ENCODE measurements at regions not wholly inside any gene's neighbourhood (a gene's known extent, or its start where the extent isn't known, plus 50 kb on each side); places are given as distances from the start of the nearest gene placed in this dataset.

DNA sequence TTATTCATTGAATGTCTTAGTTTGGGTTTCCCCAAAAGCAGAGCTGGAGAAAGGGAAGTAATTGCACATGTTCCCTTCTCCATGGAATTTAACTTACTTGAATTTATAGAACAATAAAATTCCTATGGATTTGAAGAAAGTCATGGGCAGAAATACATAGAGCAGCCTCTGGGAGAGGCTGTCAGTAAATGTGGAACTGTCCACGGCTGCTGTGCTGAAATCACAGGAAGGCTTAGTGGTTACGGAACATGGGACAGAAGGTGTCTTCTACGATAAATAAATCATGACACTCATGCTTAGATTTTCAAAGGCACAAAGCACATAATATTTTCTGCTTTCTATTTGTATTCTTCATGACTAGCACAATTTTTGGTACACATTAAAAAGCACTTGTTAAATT is 440.6 kb upstream of the IZUMO3 start:
- in situ Hi-C loops (cut with MboI; ENCODE audit: low sequenced_read_pairs) (no loop called here), dilution Hi-C loops (cut with HindIII; ENCODE audit: low sequenced_read_pairs, unreplicated experiment) (no loop called here), intact Hi-C loops (cut with micrococcal nuclease) (no loop called here)
- Histone ChIP-seq H2AK5ac (ENCODE audit: low read depth, low read length) (no peak overlapping the region), H3K14ac (replicated peaks; ENCODE audit: low read depth, low read length) (no peak overlapping the region), H2AK9ac (replicated peaks; ENCODE audit: low read depth, low read length, poor library complexity) (no peak overlapping the region), H3K4me2 (ENCODE audit: low read depth, low read length) (no peak overlapping the region), H3K23ac (ENCODE audit: low read depth, low read length) (no peak overlapping the region), H3K4me3 (ENCODE audit: insufficient read depth, low read depth, low read length) (no peak overlapping the region), H4K5ac (ENCODE audit: low read depth, low read length) (no peak overlapping the region), H4K91ac (ENCODE audit: insufficient read depth, low read depth, low read length) (no peak overlapping the region), H3K27ac (ENCODE audit: insufficient read depth, low read length) (no peak overlapping the region), H3K79me1 (ENCODE audit: low read depth in 1 of 2, low read length in 2 of 2) (no peaks in the 10 kb centered on the region), H3K9me1 (ENCODE audit: insufficient read depth, low read length) (no peaks in the 10 kb centered on the region), H3K4ac (ENCODE audit: low read depth, low read length) (no peak overlapping the region), H2BK20ac (ENCODE audit: low read depth, low read length) (no peak overlapping the region), H3K56ac (ENCODE audit: extremely low read depth, insufficient read depth, low read length) (no peak overlapping the region), H4K20me1 (ENCODE audit: insufficient read depth, low read length) (no peaks in the 10 kb centered on the region), H3K4me1 (ENCODE audit: control insufficient read depth, insufficient read depth, low read length) (no peaks in the 10 kb centered on the region), H2AFZ (replicated peaks; ENCODE audit: low read length, poor library complexity) (no peak overlapping the region), H2BK5ac (ENCODE audit: low read depth, low read length, poor library complexity, severe bottlenecking) (no peak overlapping the region), H3K36me3 (ENCODE audit: control insufficient read depth, insufficient read depth, low read length) (no peaks in the 10 kb centered on the region), H3K18ac (ENCODE audit: low read depth, low read length) (no peak overlapping the region), H3K9ac (ENCODE audit: low read depth, low read length) (no peak overlapping the region), H4K8ac (ENCODE audit: low read depth in 2 of 2, low read length in 2 of 2) (no peak overlapping the region), H3K27me3 (ENCODE audit: control insufficient read depth, insufficient read depth, low read length) (no peaks in the 10 kb centered on the region), H3K9me3 (ENCODE audit: control insufficient read depth, insufficient read depth, low read length) (no peaks in the 10 kb centered on the region), H2BK120ac (ENCODE audit: low read depth, low read length) (no peak overlapping the region), H2BK15ac (ENCODE audit: low read depth, low read length) (no peak overlapping the region)
- no peak for ATAC-seq (ENCODE audit: low read depth)
- TF ChIP-seq RAD21 (IDR thresholded peaks at IDR 0.05; ENCODE audit: low read length) (no peak), POLR2A (IDR thresholded peaks at IDR 0.05; ENCODE audit: low read depth, low read length) (no peak), CEBPB (IDR thresholded peaks at IDR 0.05; ENCODE audit: low read depth, low read length) (no peak), RFX5 (IDR thresholded peaks at IDR 0.05; ENCODE audit: low read depth, low read length) (no peak), BHLHE40 (IDR thresholded peaks at IDR 0.05; ENCODE audit: low read depth, low read length) (no peak), ELK1 (IDR thresholded peaks at IDR 0.05; ENCODE audit: borderline replicate concordance, low read depth, low read length) (no peak), RCOR1 (IDR thresholded peaks at IDR 0.05; ENCODE audit: insufficient replicate concordance, low read length) (no peak), SMC3 (IDR thresholded peaks at IDR 0.05; ENCODE audit: low read depth, low read length) (no peak), NFE2L2 (IDR thresholded peaks at IDR 0.05; ENCODE audit: low read depth, low read length) (no peak), MAZ (IDR thresholded peaks at IDR 0.05; ENCODE audit: borderline replicate concordance, low read depth, low read length) (no peak), MAFK (IDR thresholded peaks at IDR 0.05; ENCODE audit: low read depth, low read length) (no peak), FOS (IDR thresholded peaks at IDR 0.05; ENCODE audit: low read depth, low read length) (no peak), MXI1 (IDR thresholded peaks at IDR 0.05; ENCODE audit: borderline replicate concordance, low read depth, low read length) (no peak), USF2 (IDR thresholded peaks at IDR 0.05; ENCODE audit: low read depth, low read length) (no peak), CHD1 (IDR thresholded peaks at IDR 0.05; ENCODE audit: low read depth, low read length) (no peak)
- TF ChIP-seq, protein P1, sequence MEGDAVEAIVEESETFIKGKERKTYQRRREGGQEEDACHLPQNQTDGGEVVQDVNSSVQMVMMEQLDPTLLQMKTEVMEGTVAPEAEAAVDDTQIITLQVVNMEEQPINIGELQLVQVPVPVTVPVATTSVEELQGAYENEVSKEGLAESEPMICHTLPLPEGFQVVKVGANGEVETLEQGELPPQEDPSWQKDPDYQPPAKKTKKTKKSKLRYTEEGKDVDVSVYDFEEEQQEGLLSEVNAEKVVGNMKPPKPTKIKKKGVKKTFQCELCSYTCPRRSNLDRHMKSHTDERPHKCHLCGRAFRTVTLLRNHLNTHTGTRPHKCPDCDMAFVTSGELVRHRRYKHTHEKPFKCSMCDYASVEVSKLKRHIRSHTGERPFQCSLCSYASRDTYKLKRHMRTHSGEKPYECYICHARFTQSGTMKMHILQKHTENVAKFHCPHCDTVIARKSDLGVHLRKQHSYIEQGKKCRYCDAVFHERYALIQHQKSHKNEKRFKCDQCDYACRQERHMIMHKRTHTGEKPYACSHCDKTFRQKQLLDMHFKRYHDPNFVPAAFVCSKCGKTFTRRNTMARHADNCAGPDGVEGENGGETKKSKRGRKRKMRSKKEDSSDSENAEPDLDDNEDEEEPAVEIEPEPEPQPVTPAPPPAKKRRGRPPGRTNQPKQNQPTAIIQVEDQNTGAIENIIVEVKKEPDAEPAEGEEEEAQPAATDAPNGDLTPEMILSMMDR (conservative IDR thresholded peaks at IDR 0.05; ENCODE audit: low read depth, low read length) = no peak
- no peak for DNase-seq
- WGBS, 2 experiments (ENCODE audit: extremely low coverage in 2 of 2, insufficient read length in 1 of 2) = no CpG with 5 or more reads among the region's 3 CpGs
- ChIA-PET CTCF (no interaction called here), POLR2A (ENCODE audit: unreplicated experiment) (no interaction called here)
- BruUV-seq (replicated peaks) = no TSS peak

Data from IMR-90 (cell line).